H9 (cell line): ENCODE measurements at regions not wholly inside any gene's neighbourhood (a gene's known extent, or its start where the extent isn't known, plus 50 kb on each side); places are given as distances from the start of the nearest gene placed in this dataset.

Experiments used
- DNase-seq: peaks from one replicate; pipeline ENCODE4 v3.0.0-alpha.2; 2017
- H2AFZ ChIP-seq: one replicate; pipeline ENCODE4 v1.6.1; 2013; ENCODE audit warnings: mild to moderate bottlenecking, low read length, control low read depth, moderate library complexity
- H2AK5ac ChIP-seq: 2 replicates; pipeline ENCODE4 v1.6.1; 2013; ENCODE audit warnings: low read length, control low read depth, mixed read lengths; ENCODE audit not compliant: insufficient read length
- H2BK120ac ChIP-seq: one replicate; pipeline ENCODE4 v1.6.1; 2013; ENCODE audit warnings: low read depth, mild to moderate bottlenecking, low read length, control low read depth, inconsistent platforms; ENCODE audit not compliant: poor library complexity, severe bottlenecking
- H2BK12ac ChIP-seq: 2 replicates; pipeline ENCODE4 v1.6.1; 2013; ENCODE audit warnings: low read length, control low read depth, mixed read lengths, low read depth; ENCODE audit not compliant: insufficient read length
- H2BK15ac ChIP-seq: 2 replicates; pipeline ENCODE4 v1.6.1; 2013; ENCODE audit warnings: low read depth, low read length, control low read depth
- H2BK20ac ChIP-seq: one replicate; pipeline ENCODE4 v1.6.1; 2013; ENCODE audit warnings: low read depth, mild to moderate bottlenecking, low read length, control low read depth, inconsistent platforms; ENCODE audit not compliant: poor library complexity, severe bottlenecking
- H2BK5ac ChIP-seq: 2 replicates; pipeline ENCODE4 v1.6.1; 2013; ENCODE audit warnings: low read length, control low read depth, mixed read lengths; ENCODE audit not compliant: insufficient read length
- H3K14ac ChIP-seq: 2 replicates; pipeline ENCODE4 v1.6.1; 2013; ENCODE audit warnings: low read length, control low read depth; ENCODE audit not compliant: insufficient read depth
- H3K18ac ChIP-seq: 2 replicates; pipeline ENCODE4 v1.6.1; 2013; ENCODE audit warnings: low read depth, mild to moderate bottlenecking, mixed read lengths, low read length, control low read depth; ENCODE audit not compliant: insufficient read length
- H3K23ac ChIP-seq: 2 replicates; pipeline ENCODE4 v1.6.1; 2013; ENCODE audit warnings: low read length, control low read depth, mixed read lengths, low read depth; ENCODE audit not compliant: insufficient read length
- H3K23me2 ChIP-seq: 2 replicates; pipeline ENCODE4 v1.6.1; 2013; ENCODE audit warnings: low read depth, mild to moderate bottlenecking, mixed read lengths, low read length, control low read depth; ENCODE audit not compliant: insufficient read length, poor library complexity, severe bottlenecking
- H3K27ac ChIP-seq: 2 replicates; pipeline ENCODE4 v1.5.1; 2013; ENCODE audit warnings: low read length, control low read depth, mixed read lengths, low read depth; ENCODE audit not compliant: insufficient read length
- H3K27me3 ChIP-seq: 2 replicates; pipeline ENCODE4 v1.6.1; 2013; ENCODE audit warnings: low read length, control low read depth, inconsistent platforms; ENCODE audit not compliant: insufficient read depth
- H3K4ac ChIP-seq: 2 replicates; pipeline ENCODE4 v1.6.1; 2013; ENCODE audit warnings: low read depth, mild to moderate bottlenecking, control low read depth, inconsistent platforms, low read length, moderate library complexity
- H3K4me1 ChIP-seq: 2 replicates; pipeline ENCODE4 v1.6.1; 2013; ENCODE audit warnings: low read length, control low read depth, inconsistent platforms; ENCODE audit not compliant: insufficient read depth
- H3K4me2 ChIP-seq: 2 replicates; pipeline ENCODE4 v1.6.1; 2013; ENCODE audit warnings: low read length, control low read depth, mixed read lengths; ENCODE audit not compliant: insufficient read length, insufficient read depth
- H3K56ac ChIP-seq: 2 replicates; pipeline ENCODE4 v1.6.1; 2013; ENCODE audit warnings: low read depth, mild to moderate bottlenecking, mixed read lengths, low read length, control low read depth; ENCODE audit not compliant: insufficient read length
- H3K79me1 ChIP-seq: 2 replicates; pipeline ENCODE4 v1.6.1; 2013; ENCODE audit warnings: low read depth, mild to moderate bottlenecking, moderate library complexity, low read length, control low read depth, inconsistent platforms; ENCODE audit not compliant: insufficient read depth, poor library complexity, severe bottlenecking
- H3K79me2 ChIP-seq: 2 replicates; pipeline ENCODE4 v1.6.1; 2013; ENCODE audit warnings: low read length, control low read depth, inconsistent platforms; ENCODE audit not compliant: insufficient read depth
- H3K9ac ChIP-seq: 2 replicates; pipeline ENCODE4 v1.6.1; 2013; ENCODE audit warnings: low read length, control low read depth, mixed read lengths; ENCODE audit not compliant: insufficient read length; ENCODE audit errors: extremely low read depth
- H3K9me3 ChIP-seq: one replicate; pipeline ENCODE4 v1.6.1; 2013; ENCODE audit warnings: low read depth, low read length, inconsistent platforms; ENCODE audit not compliant: control insufficient read depth
- H3T11ph ChIP-seq: one replicate; pipeline ENCODE4 v1.6.1; 2013; ENCODE audit warnings: mild to moderate bottlenecking, low read length, control low read depth, inconsistent platforms
- H4K20me1 ChIP-seq: one replicate; pipeline ENCODE4 v1.6.1; 2013; ENCODE audit not compliant: control insufficient read depth, insufficient read length, insufficient read depth
- H4K5ac ChIP-seq: 2 replicates; pipeline ENCODE4 v1.6.1; 2013; ENCODE audit warnings: low read depth, mild to moderate bottlenecking, mixed read lengths, low read length, control low read depth; ENCODE audit not compliant: insufficient read length
- H4K8ac ChIP-seq: replicated peaks from 2 replicates; pipeline ENCODE4 v1.6.1; 2013; ENCODE audit warnings: low read length, control low read depth, mixed read lengths, low read depth; ENCODE audit not compliant: insufficient read length
- H4K91ac ChIP-seq: 2 replicates; pipeline ENCODE4 v1.6.1; 2013; ENCODE audit warnings: low read depth, mild to moderate bottlenecking, moderate library complexity, mixed read lengths, low read length, control low read depth; ENCODE audit not compliant: insufficient read length
- H3K27ac Mint-ChIP-seq, 3 experiments: 2 replicates in 2 of 3; 3 replicates in 1 of 3; pipeline ENCODE4 v1.8.0; 2020 to 2021; ENCODE audit warnings: mixed read lengths in 3 of 3, mild to moderate bottlenecking in 1 of 3, moderate library complexity in 1 of 3
- H3K27me3 Mint-ChIP-seq: 2 replicates; pipeline ENCODE4 v1.8.0; 2021; ENCODE audit warnings: low read depth, mild to moderate bottlenecking, moderate library complexity, mixed read lengths
- H3K36me3 Mint-ChIP-seq, 3 experiments: 2 replicates in 2 of 3; 3 replicates in 1 of 3; pipeline ENCODE4 v1.8.0; 2020 to 2021; ENCODE audit warnings: low read depth in 3 of 3, mixed read lengths in 3 of 3; ENCODE audit not compliant: insufficient read depth in 1 of 3
- H3K4me1 Mint-ChIP-seq, 2 experiments: 2 replicates each; pipeline ENCODE4 v1.8.0; 2020; ENCODE audit warnings: mixed read lengths in 2 of 2
- H3K4me3 Mint-ChIP-seq, 2 experiments: 2 replicates in 1 of 2; 3 replicates in 1 of 2; pipeline ENCODE4 v1.8.0; 2020 to 2021; ENCODE audit warnings: mild to moderate bottlenecking in 2 of 2, mixed read lengths in 2 of 2, moderate library complexity in 1 of 2
- H3K9me3 Mint-ChIP-seq, 2 experiments: 2 replicates in 1 of 2; 3 replicates in 1 of 2; pipeline ENCODE4 v1.8.0; 2020; ENCODE audit warnings: mild to moderate bottlenecking in 2 of 2, mixed read lengths in 2 of 2, moderate library complexity in 1 of 2
- CTCF ChIP-seq: fragments of 200-600 bp; sonication (generic); conservative IDR thresholded peaks from 3 replicates; pipeline ENCODE4 v1.8.0; 2021; ENCODE audit warnings: antibody characterized with exemption, mild to moderate bottlenecking
- WGBS: extraction: QIAGEN DNeasy Blood & Tissue Kit; methylation state at CpG from one replicate; pipeline ENCODE4 v1.1.7; 2013; ENCODE audit warnings: missing lambda C conversion rate, low lambda C conversion rate, mixed read lengths; ENCODE audit not compliant: insufficient read length; ENCODE audit errors: extremely low coverage; 5-methylcytosine and 5-hydroxymethylcytosine counted together

- Histone ChIP-seq H3K14ac (no peak overlapping the region; the same call in 1 of the 2 replicates), H3K27ac (no peak overlapping the region), H2AFZ (no peak overlapping the region), H3K23ac (no peak overlapping the region), H2BK20ac (no peak overlapping the region), H3K79me1 (no peaks in the 10 kb centered on the region), H4K20me1 (no peaks in the 10 kb centered on the region), H3K4me1 (no peaks in the 10 kb centered on the region), H2BK15ac (no peak overlapping the region), H2BK5ac (no peak overlapping the region), H3K56ac (no peak overlapping the region), H4K91ac (no peak overlapping the region), H4K8ac (no peak overlapping the region), H3T11ph (no peak overlapping the region), H3K27me3 (no peaks in the 10 kb centered on the region), H3K4ac (no peak overlapping the region), H3K4me2 (no peak overlapping the region), H3K23me2 (no peaks in the 10 kb centered on the region), H3K9ac (no peak overlapping the region), H4K5ac (no peak overlapping the region), H3K79me2 (no peaks in the 10 kb centered on the region), H3K9me3 (no peaks in the 10 kb centered on the region), H2BK120ac (no peak overlapping the region), H2BK12ac (no peak overlapping the region), H2AK5ac (no peak overlapping the region), H3K18ac (no peak overlapping the region)
- no peak for TF ChIP-seq CTCF
- Mint-ChIP-seq H3K9me3 (peaks cover 49 to 53% of the 10 kb centered on the region in 2 experiments), H3K36me3 (peaks cover 2 to 7% (median 4%) of the 10 kb centered on the region in 3 experiments; a peak in 3 of 7 replicates), H3K4me3 (no peak overlapping the region), H3K4me1 (no peaks in the 10 kb centered on the region), H3K27ac (no peak overlapping the region), H3K27me3 (no peaks in the 10 kb centered on the region)
- WGBS, result no CpG with 5 or more reads among the region's 8 CpGs
- no peak for DNase-seq
These were observed 514.8 kb downstream of the MRPL39 start for GRCh38 chr21:25092441-25093011.
